ENCODE measurements at regions not wholly inside any gene's neighbourhood (a gene's known extent, or its start where the extent isn't known, plus 50 kb on each side); places are given as distances from the start of the nearest gene placed in this dataset.

DNA sequence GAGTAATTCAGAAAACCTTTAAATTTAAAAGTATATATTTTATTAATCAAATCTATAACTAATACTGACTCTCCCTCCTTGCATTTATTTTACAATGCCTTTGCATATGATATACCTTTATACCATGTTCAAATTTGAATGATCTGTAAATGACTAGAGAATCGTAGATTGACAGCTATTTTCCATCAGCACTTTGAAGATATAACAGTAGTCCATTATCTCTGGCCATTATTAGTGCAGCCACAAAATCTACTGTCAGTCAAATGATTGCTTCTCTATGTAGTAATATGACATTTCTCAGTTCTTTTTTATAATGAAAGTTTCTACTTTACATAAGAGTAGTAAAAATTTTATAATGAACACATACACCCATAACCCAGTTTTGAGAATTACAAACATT is 1054.8 kb upstream of the B3GALT2 start:
- DNase-seq (ENCODE audit: low read depth) = no peak
- no peak overlapping the region for H3K4me3 ChIP-seq (ENCODE audit: low read depth, low read length)
- TF ChIP-seq, protein P1, sequence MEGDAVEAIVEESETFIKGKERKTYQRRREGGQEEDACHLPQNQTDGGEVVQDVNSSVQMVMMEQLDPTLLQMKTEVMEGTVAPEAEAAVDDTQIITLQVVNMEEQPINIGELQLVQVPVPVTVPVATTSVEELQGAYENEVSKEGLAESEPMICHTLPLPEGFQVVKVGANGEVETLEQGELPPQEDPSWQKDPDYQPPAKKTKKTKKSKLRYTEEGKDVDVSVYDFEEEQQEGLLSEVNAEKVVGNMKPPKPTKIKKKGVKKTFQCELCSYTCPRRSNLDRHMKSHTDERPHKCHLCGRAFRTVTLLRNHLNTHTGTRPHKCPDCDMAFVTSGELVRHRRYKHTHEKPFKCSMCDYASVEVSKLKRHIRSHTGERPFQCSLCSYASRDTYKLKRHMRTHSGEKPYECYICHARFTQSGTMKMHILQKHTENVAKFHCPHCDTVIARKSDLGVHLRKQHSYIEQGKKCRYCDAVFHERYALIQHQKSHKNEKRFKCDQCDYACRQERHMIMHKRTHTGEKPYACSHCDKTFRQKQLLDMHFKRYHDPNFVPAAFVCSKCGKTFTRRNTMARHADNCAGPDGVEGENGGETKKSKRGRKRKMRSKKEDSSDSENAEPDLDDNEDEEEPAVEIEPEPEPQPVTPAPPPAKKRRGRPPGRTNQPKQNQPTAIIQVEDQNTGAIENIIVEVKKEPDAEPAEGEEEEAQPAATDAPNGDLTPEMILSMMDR (IDR thresholded peaks at IDR 0.05; ENCODE audit: insufficient read depth, low read depth, low read length) = no peak

DNA sequence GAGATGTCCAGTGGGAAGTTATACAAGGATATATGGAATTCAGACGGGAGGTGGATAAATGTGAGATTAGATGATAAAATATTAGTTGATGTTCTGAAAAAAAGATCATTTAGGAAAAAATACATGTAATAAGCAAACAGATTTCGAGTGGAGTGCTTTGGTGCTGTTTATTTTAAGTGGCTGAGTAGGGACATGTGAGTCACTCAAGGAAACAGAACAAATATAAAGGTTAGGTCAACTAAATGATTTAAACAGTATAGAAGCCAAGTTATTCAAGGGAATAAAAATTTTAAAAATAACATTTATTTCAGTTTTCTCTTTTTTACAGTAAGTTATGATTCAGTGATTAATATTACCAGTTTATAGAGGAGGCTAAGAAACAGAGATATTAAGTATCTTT is 1046.7 kb upstream of the B3GALT2 start:
- no peak for DNase-seq (ENCODE audit: low read depth)
- no peak overlapping the region for H3K4me3 ChIP-seq (ENCODE audit: low read depth, low read length)

DNA sequence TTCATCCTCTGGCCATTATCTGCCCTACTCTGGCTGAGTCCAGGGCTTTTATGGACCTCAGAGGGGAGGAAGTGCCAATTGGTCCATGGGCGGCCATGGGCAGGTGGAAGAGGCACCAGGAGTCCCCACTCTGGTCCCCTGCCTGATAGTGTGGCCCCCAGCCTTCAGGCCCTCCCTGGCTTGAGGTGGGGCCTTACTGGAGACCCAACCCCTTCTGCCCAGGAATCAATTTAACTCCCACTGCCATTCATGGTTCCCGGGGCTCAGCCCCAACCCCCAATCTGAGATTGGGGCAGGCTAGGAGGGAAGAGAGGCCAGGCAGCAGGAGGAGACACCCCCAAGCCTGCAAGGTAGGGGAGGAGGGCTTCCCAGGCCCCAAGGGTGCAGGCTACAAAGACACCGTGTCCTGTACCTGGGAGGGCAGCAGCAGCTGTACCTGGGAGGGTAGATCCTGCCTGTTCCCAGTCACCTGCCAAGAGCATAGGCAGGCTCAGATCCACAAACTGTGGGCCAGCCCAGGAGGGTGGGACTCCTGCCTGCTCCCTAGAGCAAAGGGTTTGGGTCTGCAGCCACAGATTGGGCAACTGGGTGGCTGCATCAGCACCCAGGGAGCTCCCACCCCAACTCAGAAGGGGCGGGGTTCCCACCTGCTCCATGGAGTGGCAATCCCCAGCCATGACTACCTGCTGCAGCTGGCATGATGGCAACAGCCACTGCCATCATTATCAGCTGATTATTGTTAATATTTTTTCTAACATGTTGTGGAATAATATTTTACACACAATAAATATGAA is 1044.1 kb upstream of the B3GALT2 start:
- TF ChIP-seq, protein P1 (IDR thresholded peaks at IDR 0.05; ENCODE audit: insufficient read depth, low read depth, low read length) = no peak
- no peak overlapping the region for H3K4me3 ChIP-seq (ENCODE audit: low read depth, low read length)
- DNase-seq (ENCODE audit: low read depth) = no peak

More for the DNA sequence above, 1046.7 kb upstream of the B3GALT2 start:
- TF ChIP-seq, protein P1 (IDR thresholded peaks at IDR 0.05; ENCODE audit: insufficient read depth, low read depth, low read length) = no peak

DNA sequence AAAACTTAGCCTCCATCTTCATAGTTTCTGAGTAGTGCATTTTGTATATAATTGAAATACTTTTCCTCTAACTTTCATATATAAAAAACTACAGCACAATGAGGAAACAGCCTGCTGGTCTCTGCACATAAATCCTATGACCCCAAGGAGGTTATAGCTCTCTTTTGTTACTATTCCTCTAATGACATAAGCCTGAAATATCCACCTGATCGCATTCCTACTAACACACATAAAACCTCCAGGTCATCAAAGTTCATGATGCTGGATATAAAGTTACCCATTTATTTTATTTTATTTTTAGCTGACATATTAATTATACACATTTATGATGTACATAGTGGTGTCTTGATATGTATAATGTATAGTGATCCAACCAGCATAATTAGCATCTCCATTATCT is 1042.0 kb upstream of the B3GALT2 start:
- DNase-seq (ENCODE audit: low read depth) = no peak
- TF ChIP-seq, protein P1 (IDR thresholded peaks at IDR 0.05; ENCODE audit: insufficient read depth, low read depth, low read length) = no peak
- no peak overlapping the region for H3K4me3 ChIP-seq (ENCODE audit: low read depth, low read length)

DNA sequence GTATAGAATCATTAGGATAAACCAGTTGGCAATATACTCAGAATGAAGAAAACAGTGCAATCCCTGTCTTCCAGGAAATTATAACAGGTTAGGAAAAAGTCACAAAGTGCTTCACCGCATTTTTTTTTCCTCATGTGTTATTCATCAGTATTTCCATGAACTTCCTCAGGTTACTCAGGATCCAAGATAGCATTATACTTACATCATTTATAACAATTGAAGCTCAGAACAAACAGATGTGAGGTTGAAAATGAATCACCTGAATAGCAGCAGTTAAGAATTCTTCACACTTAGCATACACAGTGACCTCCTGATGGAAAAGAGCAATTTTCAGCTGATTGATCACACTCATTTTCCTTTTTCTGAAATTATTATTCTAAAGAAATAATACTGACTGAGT is 1040.7 kb upstream of the B3GALT2 start:
- H3K4me3 ChIP-seq (ENCODE audit: low read depth, low read length) = no peak overlapping the region
- TF ChIP-seq, protein P1 (IDR thresholded peaks at IDR 0.05; ENCODE audit: insufficient read depth, low read depth, low read length) = no peak
- DNase-seq (ENCODE audit: low read depth) = no peak

DNA sequence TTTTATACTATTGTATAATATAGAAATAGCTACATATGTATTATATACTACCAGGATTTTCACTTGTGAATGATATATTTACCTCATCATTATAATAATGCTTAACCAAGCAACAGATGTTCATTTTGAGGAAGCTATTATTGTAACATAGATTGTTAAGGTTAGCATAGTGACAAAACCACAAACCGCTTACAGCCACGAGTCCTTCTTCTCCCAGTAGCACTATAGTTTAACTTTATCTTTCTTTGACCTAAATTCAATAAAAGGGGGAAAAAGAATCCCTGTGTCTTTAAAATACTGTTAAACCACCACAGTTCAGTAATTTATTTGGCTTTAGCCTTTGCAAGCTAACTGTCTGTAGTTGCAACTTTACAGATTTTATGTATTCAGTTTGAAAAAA is 1039.4 kb upstream of the B3GALT2 start:
- DNase-seq (ENCODE audit: low read depth) = no peak
- no peak overlapping the region for H3K4me3 ChIP-seq (ENCODE audit: low read depth, low read length)
- TF ChIP-seq, protein P1 (IDR thresholded peaks at IDR 0.05; ENCODE audit: insufficient read depth, low read depth, low read length) = no peak

DNA sequence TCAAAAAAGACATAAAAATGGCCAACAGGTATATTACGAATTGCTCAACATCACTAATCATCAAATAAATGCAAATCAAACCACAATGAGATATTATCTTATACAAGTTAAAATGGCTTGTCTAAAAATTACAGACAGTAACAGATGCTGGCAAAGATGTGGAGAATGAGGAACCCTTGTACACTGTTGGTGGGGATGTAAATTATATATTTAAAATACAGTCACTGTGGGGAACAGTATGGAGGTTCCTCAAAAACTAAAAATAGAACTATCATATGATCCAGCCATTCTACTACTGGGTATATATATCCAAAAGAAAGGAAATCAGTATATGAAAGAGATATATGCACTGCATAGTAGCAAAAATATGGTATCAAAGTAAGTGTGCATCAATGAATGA is 1037.2 kb upstream of the B3GALT2 start:
- TF ChIP-seq, protein P1 (IDR thresholded peaks at IDR 0.05; ENCODE audit: insufficient read depth, low read depth, low read length) = no peak
- no peak for DNase-seq (ENCODE audit: low read depth)
- no peak overlapping the region for H3K4me3 ChIP-seq (ENCODE audit: low read depth, low read length)

All from fibroblast of villous mesenchyme (primary cell).